ENCODE measurements at regions not wholly inside any gene's neighbourhood (a gene's known extent, or its start where the extent isn't known, plus 50 kb on each side); places are given as distances from the start of the nearest gene placed in this dataset.
"Not testable (repeated sequence)": the region's sequence is repeated elsewhere in the genome, so short reads cannot be mapped to it uniquely, and the experiment has no call there.

DNA sequence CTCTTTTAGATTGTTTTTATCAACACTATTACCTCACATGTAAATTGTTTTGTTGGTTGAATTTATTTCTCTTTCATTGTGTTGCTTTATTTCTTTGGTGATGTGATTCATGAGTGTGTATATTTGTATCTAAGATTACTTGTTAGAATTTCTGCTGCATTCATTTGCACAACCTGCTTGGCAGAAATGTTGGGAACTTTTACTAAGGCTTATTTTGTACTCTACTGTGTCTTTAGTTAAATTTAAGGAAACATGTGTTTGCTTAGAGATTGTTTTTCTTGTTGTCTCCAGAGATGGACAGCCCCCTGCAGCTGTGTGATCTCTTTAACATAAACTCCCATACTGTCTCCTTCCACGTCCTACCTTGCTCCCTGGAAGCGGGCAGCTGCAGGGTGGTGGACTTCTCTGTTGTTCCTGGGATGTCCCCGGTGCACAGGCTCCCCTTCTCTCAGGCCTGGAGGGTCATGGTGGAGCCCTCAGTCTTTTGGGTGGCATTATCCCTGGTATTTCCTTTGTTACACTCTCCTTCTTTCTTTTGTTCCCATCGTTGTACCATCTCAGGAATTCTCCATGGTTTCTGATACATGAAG is 212.0 kb upstream of the SPRY2 start:
- FAIRE-seq: no peak

DNA sequence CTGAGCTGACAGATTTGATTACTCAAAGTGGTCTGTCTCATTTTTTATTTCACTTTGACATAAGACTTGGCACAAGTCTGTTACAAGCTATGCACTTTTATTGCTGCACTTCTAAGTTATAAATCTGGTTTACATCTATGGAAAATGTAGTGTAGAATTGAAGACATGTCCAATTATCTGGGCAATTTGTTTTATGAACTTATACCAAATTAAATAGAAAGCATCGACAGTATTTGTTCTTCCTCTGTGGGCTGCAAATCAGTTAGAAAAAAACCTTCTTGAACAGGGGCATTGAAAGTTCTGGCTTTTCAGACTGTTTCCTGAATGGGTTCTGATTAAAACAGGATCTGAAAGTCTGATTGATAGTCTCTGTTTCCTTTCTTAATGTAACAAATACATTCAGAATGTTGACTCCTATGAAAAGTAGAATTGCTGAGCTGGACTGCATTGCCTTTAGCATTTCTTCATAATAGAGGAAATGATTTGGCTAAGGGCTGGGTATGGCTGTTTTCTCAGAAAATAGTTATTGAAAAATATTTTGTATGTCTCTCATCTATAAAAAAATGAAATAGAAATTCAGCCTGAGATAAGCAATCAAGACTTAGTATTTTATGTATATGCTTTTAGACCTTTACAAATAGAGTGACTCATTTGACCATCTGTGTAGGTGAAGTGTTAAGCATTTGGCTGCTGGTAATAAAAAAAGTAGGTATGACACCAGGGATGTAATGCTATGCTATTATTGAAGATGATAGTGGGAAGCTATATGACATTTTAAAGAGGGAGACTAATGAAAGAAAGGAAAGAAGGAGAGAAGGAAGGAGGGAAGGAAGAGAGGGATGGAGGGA is 210.9 kb upstream of the SPRY2 start:
- peak; percentile 5 for FAIRE-seq

DNA sequence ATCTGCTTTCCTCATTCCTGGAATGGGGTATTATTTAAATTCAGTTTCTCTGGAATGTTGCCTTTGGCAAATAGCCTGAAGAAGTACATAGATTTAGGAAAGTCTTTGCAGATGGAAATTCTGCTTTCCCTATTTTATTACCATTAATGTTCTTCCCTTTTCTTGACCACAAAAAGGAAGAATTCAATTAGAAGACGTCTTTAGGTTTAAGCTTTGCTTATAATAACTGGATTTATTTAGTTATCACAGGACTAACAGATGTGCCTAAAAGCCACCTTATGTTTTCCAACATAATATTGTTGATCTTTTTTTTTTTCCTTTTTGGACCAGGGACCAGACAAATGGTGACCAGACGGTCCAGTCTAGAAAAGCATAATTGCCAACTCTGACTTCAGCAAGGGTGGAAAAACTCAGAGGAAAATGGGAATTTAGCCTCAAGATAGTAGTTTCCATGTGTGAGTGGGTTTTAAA is 210.1 kb upstream of the SPRY2 start:
- FAIRE-seq: no peak

DNA sequence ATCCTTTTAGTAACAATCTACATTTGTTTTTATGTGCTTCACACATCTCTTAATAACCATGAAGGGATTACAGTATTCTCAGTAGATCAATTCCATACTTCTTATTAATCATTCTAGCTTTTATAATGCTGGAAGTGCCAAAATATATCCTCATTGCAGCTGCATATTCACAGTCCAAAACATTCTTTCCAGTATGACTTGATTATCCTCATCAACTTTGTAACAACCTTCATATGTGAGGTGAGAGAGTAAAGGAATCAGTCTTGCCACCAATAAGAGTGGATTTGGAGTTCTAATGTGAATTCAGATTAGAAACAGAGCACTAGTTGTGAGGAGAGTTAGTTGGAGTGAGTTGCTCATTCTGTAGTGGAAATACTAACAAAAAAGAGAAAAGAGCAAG is 208.0 kb upstream of the SPRY2 start:
- FAIRE-seq: no peak

DNA sequence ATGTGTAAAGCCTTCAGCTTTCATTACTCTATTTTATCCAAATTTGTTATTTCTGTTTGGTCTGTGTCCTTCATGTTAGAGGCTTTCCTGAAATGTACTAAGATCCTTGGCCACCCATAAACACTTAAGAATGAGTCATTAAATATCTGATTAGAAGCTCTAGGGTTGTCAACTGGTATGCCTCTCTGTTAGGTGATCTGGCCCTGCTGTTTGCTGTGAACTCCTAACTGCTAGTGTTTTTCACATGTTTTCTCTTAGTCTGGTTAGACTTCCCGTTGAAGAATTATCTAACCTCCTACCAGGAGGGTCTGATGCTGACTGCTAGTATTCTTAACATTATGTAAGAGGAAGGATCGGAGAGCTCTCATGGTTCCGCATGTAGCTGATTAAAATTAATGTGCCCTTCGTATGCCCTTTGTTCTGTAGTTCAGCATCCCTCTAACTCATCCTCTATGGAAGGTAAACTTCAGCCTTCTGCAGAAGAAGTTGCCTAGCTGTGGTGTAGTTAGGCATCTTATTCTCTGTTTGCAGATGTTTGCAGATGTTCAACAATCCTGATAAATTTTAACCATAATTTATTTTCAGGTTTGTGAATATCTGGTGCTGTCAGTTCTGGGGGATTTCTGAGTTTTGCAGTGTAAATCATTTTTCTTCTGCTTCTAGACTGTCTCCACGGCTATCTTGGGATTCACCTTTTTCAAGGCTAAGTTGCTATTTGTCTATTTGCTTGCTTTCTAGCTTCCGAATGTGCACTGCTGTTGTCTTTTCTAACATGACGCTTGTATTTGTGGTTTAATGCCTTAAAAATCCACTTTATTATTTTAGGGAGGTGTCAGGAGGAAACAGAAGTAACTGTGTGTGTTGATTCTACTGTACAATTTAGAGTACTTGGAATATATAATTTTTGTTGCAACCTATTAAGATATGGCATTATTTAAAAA is 207.2 kb upstream of the SPRY2 start:
- no peak for FAIRE-seq

DNA sequence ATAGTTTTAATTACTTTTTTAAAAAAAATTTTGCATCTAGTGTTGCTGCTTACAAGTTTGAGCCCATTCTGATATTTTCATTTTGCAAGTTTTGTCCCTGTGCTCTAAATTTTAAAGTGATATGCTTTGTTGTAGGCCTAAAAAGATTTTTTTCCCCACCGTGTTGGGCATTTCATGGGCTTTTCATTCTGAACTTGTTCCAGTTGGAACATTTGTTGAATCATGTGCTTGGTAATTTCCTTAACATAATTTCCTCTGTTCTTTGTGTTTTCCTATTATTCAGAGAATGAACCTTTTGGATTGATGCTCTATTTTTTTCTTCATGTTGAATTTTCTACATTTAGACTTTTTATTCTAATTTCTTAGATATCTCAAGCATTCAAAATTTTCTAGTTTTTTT is 206.4 kb upstream of the SPRY2 start:
- FAIRE-seq: no peak

DNA sequence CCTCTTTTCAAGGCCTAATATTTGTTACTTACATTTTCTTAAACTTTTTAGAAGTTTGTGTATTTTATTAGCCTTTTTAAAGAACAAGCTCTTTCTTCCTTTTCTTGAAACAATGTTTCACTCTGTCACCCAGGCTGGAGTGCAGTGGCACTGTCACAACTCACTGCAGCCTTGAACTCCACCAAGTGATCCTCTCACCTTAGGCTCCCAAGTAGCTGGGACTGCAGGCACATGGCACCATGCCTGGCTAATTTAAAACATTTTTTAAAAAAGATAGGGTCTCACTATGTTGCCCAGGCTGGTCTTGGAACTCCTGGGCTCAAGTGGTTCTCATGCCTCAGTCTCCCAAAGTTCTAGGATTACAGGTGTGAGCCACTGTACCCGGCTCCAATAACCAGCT is 192.2 kb upstream of the SPRY2 start:
- FAIRE-seq: no peak

DNA sequence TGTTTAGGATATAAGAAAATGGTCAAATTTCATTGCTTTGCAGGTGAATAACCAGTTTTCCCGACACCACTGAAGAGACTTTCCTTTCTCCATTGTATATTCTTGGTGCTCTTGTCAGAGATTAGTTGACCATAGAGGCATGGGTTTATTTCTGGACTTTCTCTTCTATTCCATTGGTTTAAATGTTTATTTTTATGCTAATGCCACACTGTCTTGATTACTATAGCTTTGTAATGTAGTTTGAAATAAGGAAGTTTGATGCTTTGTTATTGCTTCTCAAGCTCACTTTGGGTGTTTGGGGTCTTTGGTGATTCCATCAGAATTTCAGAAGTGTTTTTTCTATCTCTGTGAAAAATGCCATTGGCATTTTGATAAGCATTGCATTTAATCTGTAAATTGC is 190.0 kb upstream of the SPRY2 start:
- no peak for FAIRE-seq

DNA sequence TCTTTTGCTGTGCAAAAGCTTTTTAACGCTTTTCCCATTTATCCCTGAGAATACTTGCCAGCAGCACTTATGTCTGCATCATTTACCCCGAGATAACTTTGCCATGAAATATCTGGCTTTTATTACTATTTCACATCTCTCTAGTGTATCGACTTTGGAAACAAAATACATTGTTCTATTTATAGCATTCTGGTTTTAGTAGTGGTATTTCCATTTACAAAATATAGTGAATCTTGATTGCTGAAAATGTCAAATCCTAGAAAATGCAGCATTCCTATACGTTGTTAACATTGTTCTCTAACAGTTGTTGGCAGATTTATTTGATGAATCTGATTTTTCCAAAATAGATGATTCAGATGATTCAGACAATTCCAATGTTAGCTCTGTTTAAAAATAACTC is 189.3 kb upstream of the SPRY2 start:
- FAIRE-seq: no peak

DNA sequence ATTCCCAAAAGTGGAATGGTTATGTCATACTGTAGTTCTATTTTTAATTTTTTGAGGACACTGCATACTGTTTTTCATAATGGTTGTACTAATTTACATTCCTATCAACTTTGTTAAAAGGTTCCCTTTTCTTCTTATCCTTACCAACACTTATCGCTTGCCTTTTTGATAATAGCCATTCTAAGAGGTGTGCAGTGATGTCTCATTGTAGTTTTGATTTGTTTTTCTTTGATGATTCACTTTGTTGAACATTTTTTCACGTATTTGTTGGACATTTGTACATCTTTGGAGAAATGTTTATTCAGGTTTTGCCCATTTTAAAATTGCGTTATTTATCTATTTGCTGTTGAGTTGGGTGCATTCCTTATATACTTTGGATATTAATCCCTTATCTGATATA is 188.8 kb upstream of the SPRY2 start:
- no peak for FAIRE-seq

DNA sequence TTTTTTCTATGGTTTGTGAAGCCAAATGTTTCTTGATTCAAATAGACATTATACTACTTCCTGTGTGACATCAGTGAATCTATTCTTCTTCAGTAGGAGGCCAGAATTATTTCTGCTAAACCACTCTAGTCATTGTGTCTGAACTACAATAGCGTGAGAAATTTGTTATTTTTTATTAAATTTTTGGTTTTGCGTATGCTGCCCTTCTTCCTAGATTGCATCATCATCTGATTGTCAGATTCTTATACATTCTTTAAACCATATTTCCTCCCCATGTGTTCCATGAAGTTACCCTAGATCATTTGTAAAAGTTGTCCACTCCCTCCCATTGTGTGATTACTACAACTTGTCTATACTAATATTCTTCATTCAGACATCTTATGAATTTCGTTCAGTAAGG is 187.8 kb upstream of the SPRY2 start:
- no peak for FAIRE-seq

DNA sequence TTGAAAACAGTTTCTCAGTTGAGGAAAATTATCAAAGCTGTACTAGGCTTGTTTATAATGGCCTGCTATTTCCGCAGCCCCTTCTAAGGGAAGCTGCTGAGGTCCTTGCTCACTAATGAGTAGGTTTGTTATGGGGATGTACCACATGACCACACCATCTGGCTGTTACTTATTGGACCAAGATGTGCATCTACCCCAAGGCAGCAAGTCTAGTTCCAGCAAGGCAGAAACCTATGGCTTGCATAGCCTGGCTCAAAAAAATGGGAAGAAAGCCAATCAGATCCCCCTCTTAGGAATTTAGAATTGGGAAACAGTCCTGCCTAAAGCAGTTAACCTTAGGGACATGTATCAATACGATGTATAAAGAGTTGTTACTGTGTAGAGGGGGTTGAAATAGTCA is 186.5 kb upstream of the SPRY2 start:
- no peak for FAIRE-seq

DNA sequence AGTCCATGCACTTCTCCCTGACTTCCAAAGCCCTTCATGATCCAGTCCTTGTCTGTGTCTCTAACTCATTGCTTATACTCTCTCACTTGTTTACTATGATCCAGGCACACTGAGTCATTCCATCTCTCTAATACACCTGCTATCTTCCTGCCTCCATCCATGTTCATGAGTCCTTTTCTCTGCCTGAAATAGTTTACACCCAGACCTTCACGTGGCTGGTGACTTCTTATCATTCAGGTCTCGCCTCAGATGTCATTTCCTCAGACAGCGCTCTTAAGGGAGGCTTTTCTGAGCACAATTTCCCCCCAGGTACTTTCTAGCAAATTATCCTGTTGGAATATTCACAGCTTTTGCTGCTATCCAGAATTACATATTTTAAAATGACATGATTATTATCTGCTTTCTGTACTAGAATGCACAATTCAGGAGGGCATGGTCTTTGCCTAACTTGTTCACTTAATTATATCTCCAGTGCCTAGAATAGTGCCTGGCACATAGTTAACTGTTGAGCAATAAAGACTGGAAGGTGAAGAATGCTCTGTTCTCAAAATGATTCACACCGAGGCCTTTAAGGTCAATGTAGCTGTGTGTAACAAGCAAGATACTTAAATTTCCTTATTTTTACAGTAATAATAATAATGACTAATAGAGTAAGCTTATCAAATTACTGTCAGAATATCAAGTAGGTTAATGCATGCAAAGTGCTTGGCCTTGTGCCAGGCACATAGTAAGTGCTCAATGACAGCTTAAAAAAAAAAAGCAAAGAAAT is 183.7 kb upstream of the SPRY2 start:
- no peak for FAIRE-seq

DNA sequence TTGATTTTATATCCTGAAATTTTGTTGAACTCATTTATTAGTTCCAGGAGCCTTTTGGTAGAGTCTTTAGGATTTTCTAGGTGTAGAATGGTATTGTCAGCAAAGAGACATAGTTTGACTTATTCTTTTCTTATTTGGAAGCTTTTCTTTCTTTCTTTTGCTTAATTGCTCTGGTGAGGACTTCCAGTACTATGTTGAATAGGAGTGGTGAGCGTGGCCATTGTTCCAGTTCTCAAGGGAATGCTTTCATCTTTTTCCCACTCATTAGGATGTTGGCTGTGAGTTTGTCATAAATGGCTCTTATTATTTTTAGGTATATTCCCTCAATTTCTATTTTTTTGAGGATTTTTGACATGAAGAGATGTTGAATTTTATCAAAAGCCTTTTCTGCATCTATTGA is 182.2 kb upstream of the SPRY2 start:
- no peak for FAIRE-seq

DNA sequence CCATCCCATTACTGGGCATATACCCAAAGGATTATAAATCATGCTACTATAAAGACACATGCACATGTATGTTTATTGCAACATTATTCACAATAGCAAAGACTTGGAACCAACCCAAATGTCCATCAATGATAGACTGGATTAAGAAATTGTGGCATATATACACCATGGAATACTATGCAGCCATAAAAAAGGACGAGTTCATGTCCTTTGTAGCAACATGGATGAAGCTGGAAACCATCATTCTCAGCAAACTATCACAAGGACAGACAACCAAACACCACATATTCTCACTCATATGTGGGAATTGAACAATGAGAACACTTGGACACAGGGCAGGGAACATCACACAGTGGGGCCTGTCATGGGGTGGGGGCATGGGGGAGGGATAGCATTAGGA is 181.5 kb upstream of the SPRY2 start:
- not testable (repeated sequence) for FAIRE-seq

DNA sequence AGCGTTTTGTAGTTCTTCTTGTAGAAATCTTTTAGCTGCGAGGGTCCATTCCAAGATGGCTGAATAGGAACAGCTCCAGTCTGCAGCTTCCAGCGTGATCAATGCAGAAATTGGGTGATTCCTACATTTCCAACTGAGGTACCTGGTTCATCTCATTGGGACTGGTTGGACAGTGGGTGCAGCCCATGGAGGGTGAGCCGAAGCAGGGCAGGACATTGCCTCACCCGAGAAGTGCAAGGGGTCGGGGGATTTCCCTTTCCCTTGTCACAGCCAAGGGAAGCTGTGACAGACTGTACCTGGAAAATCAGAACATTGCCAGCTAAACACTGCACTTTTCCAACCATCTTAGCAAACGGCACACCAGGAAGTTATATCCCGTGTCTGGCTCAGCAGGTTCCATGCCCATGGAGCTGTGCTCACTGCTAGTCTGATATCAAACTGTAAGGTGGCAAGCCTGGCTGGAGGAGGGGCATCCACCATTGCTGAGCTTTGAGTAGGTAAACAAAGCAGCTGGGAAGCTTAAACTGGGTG is 176.0 kb upstream of the SPRY2 start:
- FAIRE-seq: no peak

DNA sequence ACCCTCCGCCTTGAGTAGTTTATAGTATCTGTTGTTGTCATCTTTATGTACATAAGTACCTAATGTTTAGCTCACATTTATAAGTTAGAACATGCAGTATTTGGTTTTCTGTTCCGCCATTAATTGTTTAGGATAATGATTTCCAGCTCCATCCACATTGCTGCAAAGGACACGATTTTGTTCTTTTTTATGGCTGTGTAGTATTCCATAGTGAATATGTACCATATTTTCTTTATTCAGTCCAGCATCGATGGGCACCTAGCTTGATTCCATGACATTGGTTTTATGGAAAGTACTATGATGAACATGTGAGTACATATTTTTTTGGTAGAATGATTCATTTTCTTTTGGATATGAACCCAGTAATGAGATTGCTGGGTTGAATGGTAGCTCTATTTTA is 174.4 kb upstream of the SPRY2 start:
- no peak for FAIRE-seq

DNA sequence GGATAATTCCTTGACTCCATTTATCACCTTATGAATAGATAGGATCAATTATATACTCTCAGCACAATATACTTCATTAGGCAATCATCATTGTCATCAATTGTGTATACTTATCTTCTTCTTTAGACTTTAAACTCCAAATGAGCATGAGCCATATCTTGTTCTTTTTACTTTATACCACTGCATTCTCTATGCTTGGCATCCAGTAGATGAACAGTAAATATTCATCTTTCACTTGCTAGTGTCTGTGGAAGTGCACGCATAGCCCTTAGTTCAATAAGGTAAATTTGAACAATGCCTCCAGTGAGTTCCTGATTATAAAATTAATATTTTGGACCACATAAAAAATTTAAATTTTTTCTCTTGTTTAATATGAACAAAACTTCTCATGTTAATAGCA is 172.3 kb upstream of the SPRY2 start:
- FAIRE-seq: no peak

DNA sequence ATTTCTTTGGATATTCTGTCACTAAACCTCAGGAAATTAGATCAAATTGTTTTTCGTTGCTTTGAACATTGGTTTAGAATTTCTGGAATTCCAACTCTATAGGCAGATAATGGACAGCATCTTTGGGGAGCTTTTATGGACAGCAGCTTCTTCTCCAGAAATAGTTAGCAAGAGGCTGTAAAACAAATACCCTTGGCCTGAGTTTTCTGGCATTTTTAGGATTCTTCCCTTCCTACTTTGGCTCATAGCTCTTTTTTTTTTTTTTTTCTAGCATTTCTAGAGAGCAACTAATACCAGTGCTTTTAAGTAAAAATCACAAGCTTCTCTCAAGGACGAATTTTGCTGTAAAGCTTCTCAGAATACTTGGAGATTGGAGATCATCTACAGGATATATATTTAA is 169.8 kb upstream of the SPRY2 start:
- FAIRE-seq: no peak

DNA sequence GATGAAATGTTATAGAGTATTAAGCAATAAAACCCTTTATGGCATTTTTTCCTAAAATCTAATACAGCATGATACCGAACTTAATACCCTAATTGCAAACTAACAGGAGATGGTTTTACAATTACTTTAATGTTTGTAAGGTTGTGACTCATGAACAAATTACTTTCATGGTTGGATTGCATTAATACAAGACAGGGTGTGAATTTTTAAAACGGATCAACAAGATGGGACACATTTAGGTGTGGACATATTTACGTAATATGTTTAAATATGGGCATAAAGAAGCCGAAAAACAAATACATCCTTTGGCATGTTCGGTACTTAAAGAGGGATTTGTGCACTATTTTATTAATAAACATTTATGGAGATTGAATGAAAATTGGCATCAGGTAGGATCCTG is 168.3 kb upstream of the SPRY2 start:
- FAIRE-seq: no peak

DNA sequence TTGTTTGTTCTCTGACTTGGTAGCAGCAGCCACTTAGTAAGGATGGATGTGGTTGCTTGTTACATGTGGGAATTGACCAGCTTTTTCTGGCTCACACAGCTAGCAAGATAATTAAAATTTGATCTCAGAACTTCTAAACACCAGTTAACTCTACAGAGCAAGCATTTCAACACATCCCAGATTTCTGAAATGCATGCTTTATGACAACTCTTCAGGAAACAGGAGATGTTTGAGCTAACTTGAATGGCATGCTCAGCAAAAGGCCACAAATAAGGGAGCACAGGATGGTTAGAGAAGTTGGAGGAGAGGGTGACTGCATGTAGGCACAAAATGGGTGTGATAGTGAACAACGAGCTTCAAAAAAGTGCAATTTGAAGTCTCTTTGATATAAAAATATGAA is 167.1 kb upstream of the SPRY2 start:
- FAIRE-seq: no peak

DNA sequence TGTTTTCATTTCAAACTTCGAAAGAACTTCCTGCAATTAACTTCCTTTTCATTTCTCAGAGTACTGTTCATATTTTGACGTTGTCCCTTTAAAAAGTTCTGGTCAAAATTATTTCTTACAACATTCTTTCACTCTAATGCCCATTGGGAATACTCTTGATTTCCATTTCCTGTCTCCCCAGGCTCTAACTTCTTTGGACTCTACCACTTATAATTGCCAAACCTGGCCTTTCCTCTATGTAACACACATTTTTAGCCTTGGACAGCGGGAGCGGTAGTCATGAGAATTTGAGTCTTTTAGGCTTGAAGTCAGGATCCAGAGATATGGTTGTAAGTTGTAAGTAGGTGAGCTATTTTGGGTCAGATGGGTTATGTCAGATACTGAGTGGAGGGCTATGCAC is 163.5 kb upstream of the SPRY2 start:
- FAIRE-seq: no peak

DNA sequence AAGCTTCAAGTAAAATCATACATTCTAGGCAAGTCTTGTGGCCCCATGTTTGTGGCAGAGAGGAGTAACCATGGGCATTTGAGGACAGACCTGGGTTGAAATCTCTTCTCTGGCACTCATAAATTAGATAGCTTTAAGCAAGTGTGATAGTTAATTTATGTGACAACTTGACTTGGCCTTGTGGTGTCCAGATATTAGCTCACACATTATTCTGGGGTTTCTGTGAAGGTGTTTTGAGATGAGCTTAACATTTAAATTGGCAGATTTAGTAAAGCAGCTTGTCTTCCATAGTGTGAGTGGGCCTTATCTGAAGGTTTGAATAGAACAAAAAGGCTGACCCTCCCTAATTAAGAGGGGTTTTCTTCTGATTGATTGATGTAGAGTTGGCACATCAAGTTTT is 161.4 kb upstream of the SPRY2 start:
- FAIRE-seq: no peak

Measured in islet of Langerhans (tissue), 1 donor.